GM19468 (cell line): ENCODE measurements at regions not wholly inside any gene's neighbourhood (a gene's known extent, or its start where the extent isn't known, plus 50 kb on each side); places are given as distances from the start of the nearest gene placed in this dataset.

Experiments used
- ATAC-seq: cut with Tn5 transposase; IDR thresholded peaks from one replicate; pipeline ENCODE4 v1.9.1; 2021; ENCODE audit warnings: mild to moderate bottlenecking, moderate library complexity, moderate number of reproducible peaks; ENCODE audit not compliant: unreplicated experiment; ENCODE audit errors: extremely low read depth

DNA sequence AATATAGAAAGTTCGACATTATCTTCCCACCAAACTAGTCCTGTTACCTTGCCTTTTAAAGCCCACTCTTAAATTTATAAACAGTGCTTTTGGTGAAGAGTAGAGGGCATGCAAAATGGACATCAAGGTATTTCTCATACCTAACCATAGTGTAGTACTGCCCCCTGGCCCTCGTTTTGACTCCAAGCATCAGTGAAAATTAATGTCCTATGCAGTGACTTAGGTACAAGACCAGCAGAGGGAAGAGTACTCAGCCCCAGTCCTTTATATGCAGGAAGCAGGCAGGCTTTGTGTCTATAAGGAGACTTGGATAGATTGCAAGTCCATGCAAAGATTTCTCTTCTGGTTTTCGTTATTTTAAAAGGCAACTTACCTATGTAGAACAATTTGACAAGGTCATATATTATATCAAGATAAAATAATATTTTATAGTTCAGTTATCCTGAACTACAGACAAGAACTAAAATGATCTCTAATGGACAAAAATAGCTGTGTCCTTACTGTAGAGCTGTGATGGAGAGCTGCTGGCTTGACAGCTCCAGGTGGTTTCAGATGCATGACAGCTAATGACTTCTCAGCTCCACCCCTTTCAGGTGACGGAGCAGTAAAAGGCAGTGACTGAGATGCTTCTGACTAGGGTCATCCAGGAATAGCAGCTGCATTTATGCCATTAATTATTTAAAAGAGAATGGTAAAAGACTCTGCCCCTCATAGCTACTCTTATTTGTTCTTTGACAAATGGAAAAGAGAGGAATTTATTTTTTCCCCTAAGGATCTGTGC, 646.1 kb downstream of the SQOR start:
- ATAC-seq: no peak

DNA sequence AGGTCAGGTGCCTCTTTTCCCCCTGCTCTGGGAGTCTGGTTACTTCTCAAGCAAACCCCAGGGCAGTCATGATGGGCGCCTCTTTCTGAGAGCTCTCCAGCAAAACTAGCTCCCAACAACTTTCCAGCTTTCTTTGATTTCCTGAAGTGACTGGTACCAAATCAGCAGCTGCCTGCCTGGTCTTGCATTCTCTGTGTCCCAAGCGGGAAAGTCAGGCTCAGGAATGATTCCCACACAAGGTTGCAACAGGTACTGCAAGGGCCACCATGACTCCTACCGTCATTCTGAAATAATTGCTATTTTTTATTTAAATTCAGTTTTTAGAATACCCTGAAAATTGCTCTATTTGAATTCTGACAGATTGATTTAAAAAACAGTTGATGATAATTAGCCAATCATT, 658.7 kb downstream of the SQOR start:
- no peak for ATAC-seq

DNA sequence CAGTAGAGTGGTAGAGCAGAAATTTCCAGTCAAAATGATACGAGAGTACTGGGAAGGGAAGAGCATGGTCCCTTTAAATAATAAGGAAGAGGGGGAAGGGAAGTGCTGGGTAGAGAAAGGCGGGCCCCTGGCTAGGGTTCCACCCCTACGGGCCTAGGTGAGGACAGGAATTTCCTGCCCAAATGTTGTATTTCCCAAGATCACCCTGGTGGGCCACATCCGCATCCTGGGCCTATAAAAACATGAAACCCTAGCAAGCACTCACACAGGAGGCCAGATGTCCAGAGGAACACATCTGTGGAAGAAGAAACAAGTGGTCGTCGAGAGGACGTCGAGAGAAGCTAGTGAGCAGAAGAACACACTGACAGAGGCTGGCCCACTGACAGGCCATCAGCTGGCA, 661.2 kb downstream of the SQOR start:
- no peak for ATAC-seq

DNA sequence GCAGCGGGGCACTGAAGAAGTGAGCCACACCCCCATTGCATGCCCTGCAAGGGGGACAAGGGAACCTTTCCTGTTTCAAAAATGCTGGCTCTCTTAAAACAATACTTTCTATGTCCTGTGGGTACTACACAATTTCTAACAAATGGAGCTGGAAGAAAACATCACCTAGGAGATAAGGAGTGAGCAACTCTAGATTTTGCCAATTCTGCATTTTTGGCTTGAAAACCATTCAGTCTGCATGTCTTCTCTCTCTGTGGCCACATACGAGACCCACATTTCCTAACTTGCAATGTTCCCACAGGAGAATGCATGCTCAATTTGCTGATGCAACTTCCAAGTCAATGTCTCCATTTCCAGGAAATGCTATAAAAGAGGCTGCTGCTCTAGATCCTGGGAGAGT, 662.0 kb downstream of the SQOR start:
- no peak for ATAC-seq

DNA sequence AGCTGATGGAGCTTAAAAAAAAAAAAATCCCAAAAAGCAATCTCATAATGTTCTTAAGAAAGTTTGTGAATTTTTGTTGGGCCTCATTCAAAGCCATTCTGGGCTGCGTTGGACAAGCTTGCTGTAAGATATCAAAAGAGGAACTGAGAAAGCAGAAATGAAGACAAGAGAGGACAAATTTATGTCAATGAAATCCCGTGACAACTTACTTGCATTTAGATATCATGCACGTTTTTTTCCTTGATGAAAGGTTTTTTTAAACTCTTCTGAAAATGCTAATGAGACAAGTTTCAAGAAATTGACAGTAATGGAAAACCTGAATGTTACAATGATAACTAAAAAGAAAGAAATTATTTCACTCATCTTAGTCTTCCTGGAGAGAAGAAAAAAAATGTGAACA, 662.9 kb downstream of the SQOR start:
- ATAC-seq: peak; percentile 65

DNA sequence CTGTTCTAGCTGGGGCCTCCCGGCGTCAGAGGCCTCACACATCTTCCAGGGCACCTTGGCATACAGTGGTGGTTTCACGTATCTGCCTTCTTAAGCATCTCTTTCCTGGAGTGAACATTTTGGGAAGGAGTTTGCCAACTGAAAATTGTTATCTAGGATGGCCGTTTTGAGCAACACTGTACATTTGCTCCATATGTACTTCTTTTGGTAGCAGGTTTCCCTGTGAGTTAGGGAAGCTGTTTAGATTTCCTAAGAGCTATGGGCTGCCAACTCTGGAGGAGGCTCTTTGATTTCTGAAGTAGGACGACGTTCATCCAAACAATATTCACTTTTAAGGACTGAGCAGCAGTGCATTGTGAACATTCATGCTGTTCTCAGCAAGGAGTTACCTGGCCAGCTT, 665.9 kb downstream of the SQOR start:
- ATAC-seq: no peak

DNA sequence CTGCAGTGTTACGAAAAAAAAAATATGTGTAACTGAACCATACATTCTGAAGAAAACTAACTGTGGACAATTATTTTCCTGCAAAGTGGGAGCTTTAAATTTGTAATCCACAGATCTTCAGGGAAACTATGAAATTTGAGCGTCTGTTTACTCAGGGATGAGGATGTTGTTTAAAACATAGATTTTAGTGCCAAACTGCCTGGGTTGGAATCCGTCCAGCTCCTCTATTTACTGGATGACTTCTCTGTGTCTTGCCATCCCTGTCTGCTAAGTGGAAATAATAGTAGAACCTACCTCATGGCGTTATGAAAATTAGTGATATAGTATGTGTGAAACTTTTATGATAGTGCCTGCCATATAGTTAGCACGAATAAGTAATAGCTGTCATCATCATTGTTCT, 666.5 kb downstream of the SQOR start:
- ATAC-seq: no peak

DNA sequence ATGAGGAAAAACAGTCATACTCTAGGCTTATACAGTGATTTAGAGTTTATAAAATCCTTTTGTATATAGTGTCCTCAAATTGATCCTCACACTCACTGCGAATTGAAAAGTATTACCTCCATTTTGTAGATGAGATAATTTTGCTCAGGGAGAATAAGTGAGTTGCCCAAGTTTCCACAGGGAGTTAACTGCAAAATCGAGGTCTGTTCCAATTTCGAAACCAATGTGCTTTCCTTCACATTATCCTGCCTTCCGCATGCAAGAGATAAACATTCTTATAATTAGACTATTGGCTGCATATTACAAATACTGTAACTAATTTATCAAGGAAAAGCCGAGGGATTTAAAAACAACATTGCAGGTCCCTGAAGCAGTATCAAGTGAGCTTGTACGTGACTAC, 667.0 kb downstream of the SQOR start:
- ATAC-seq: no peak

DNA sequence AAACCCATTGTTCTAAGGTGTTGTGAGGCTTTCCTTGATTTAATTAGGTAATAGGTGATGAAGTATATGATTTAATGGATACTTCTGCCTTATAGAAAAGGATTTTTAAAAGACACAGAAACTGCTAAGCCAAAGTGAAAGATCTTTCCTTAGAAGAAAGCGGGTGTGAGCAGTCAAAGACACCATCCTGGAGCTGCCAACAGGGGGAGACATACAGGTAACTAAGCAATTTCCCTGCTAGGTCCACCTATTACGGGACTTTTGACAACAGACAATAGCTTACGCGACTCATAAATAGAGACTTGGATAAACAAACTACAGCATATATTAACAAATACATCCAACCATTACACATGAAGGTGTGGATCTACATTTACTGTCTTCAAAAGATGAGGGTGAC, 669.5 kb downstream of the SQOR start:
- ATAC-seq: no peak

DNA sequence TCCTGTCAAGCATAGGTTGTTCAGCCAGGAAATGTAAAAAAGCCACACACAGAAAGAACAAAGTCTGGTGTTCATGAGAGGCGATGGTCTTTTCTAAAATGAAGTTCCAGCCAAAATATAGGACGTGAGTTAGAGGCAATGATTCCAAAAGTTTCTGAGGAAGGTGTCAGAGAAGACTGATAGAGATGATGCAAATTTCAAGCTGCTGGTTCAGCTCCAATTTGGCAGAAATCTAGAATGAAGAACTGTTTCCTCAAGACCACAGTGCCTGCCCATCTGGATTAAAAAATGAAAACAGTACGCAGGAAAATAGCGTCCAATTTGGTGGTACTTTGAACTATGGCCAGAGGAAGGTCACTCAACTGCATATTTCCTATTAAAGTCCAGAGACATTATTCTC, 672.9 kb downstream of the SQOR start:
- ATAC-seq: no peak

DNA sequence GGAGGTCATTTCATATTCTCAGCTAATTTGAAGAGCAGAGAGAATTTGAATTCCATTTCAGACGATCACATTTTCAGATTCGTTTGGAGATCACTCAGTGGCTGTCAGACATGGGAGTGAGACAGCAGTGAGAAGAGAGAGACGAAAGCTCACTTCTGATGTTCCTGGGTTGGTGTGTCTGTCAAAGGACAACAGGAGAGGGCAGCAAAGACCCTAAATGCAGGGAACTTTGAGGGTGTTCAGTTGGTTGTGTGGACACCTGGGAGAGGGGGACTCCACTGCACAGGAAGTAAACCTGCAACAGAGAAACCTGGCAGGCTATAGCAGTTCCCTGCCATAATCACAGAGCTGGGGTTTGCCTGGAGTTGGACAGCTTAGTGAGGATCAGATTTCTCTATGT, 675.1 kb downstream of the SQOR start:
- no peak for ATAC-seq

DNA sequence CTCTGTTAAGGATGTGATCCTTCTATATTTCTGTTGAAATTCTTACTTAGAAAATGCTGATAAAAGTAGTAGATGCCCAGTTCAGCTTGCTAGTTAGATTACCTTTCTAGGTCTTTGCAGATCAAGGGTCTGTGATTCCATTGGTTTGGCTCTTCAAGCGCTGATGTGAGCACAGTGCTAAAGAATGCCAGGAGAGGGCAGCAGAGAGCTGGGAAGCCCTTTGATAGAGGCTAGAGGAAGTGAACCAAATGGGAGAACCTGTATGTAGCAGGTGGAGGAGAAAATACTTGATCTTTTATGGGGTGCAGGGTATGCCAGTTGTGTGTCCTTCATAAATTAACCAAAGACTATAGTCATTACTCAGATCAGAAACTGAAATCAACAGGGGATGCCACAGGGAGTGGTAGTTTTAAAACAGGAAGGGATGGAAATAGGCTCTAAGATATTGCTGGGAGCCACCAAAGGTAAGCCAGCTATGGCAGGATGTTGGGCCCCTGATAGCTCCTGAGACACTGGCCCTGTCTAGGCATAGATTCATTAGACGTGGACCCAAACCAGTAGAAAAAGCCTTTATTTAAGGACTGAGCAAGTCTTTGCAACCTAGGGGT, 677.4 kb downstream of the SQOR start:
- ATAC-seq: peak; percentile 78

DNA sequence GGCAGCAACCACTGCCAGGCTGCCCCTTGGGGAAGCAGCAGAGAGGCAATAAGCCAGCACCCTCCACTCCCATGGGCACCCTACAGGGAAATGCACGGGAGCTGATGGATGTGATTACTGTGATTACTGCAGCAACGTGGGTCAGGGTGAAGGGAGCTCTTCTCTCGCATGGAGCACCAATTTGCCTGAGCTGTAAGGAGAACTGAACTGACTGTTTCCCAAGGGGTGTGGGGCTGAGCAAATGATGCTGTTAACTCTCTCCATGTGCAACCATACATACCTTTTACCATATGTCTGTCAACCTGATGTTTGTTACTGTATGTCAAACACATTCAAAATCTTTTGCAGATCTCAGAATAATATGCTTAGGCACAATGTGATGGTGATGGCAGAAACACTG, 680.6 kb downstream of the SQOR start:
- ATAC-seq: no peak

DNA sequence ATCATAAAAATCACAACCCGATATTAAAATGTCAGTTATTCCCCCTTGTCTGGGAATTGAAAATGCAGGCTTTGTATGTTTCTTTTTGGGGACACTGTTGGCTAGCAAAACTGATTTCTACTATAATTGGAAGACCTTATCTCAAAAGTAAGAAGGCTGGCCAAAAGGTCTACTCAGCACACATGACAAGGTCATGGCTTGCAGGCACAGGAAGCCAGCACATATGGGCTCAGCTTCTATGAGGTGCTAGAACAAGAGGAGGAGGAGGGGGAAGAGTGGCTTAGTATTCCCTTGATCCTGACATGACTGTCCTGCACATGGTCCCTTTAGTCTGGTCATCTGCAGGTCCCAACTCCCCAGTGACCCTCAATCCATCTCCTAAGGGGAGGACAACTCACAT, 681.2 kb downstream of the SQOR start:
- no peak for ATAC-seq

DNA sequence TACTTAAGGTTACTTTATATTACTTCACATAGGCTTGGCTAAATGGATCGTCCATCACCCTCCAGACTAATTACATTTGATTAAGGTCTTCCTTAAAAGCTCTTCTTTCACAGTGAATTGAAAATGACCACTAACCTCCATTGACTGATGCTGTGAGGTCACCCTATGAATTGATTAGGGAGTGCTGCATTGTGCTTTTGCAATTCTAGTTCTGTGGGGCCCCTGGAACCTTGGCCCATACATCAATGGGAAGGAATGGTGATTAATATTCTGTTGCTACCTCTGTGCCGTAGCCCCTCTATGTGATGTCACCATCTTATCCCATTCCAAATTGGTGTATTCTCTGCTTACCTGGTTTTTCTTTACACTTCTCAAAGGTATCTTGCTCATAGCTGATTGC, 682.2 kb downstream of the SQOR start:
- ATAC-seq: no peak

DNA sequence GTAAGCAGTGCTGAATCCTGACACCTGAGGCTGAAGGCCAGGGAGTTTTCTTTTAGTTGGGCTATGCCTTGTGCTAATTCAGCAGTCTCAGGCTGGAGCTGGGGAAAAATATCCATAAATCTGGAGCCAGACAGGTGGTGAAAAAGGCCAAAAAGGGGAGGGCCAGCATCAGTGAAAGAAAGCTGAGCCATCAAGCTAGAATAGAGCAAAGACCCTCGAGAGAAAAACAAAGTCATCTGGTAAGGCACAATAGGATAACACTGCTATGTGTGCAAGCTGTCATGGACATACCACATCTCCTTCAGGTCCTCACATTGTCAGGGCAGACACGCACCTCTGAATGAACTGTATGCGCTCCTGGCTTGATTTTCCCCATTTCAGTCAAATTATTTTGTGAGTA, 687.9 kb downstream of the SQOR start:
- no peak for ATAC-seq

DNA sequence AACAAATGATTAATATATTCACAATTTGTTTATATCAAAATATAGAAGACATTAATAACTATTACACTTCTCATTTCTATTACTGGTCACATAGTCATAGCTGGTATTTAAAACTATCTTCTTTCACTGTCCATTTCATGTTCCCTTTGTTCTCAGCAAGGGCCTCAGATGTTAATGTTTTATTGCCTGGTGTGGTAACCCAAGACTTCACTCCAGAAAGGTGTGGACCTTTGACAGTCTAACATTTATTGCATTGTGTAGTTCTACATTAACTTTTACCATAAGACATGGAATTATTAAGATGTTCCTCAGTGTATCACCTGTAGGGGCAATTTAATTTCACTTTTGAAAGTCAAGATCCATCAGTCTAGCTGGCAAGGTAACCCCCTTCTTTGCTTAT, 691.3 kb downstream of the SQOR start:
- no peak for ATAC-seq

DNA sequence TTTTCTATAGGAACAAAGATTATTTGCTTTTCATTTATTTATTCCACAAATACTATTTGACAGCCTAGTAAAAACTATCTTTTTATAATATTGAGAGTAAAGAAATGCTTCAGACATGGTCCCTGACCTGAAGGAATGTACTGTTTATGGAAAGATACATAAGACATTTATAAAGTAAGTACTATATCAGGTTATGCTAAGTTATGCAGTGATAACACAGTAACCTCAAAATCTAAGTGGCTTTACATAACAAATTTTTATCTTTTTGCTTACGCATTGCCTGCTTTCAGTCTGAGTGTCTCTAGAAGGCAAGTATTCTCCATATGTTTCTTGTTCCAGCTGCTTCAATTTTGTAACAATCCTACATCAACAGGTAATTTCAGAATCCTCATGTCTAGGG, 694.0 kb downstream of the SQOR start:
- ATAC-seq: no peak

DNA sequence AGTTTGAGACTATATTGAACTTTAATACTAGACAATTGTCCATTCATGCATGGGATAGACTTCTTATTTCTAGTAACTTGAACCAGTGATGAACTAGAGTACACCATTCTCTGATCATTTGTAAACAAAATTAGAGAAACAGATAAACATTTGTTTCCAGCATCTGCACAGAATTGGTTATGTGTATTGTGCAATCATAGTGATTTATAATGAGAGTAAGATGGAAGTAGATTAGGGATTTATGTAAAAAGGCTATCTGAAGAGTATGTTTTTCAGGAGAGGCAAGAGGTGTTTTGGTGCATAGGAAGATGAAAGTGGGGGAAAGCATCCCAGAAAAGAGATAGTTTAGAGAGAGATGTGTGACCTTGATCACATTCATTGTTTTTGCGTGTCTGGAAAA, 695.0 kb downstream of the SQOR start:
- ATAC-seq: no peak

DNA sequence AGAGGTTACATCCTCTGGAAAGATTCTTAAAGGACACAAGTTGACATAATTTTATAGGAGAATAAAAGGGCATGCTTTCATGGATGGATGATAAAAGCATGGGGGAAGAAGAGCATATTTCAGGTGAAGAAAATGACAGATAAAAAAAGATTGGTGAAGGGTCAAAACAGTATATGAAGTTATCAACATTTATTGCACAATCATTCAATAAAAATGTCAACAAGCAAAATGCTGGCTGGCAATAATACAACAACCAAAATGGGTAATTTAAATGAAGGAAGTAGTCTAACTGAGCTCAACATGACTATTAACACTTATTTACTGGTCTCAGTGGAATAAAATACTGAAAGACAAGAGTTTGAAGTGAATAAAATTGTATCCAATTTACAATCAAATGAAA, 696.7 kb downstream of the SQOR start:
- ATAC-seq: no peak

DNA sequence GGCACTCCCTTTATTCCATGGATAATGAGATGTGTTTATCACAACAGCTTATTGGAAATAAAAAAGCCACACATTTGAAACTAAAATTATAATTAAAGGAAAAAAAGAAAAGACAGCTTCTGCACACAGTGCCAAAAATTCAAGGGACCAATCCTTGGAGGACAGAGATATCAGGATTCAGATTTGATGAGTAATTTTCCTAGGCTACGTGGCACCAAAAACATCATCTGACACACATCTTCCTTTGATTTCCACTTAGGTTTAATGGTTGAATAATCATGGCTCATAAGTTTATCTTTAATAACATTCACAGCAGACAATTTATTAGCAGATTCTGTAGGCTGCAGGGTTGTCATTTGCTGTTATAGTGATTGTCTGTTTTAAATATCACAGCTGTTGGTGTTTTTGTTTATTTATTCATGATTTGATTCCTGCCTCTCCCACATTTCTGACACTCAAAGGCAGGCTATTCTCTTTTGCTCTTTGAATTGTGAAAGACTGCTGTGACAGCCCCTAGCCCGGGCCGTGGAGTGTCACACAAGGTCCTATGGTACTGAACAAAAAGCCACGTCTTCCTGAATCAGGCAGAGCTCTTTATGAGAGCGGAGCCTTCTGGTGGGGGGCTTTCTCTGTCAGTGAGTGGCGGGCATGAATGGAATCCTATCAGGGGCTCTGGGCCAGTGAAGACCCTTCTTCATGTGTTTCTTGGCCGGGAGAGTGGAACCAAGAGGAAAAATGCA, 708.5 kb downstream of the SQOR start:
- ATAC-seq: no peak
